IMR-90 (cell line): ENCODE measurements at regions not wholly inside any gene's neighbourhood (a gene's known extent, or its start where the extent isn't known, plus 50 kb on each side); places are given as distances from the start of the nearest gene placed in this dataset.

Experiments
- ATAC-seq: fragments of 200-7000 bp; cut with Tn5 transposase; 2 replicates; pipeline ENCODE4 v1.9.1; 2020; ENCODE audit warnings: low read depth, mild to moderate bottlenecking, moderate library complexity
- BruUV-seq: library from RNA; stranded (reverse); fragments of 400-500 nt; replicated peaks from 2 replicates; lab custom pipeline; 2021; lab: Mats Ljungman, UMichigan
- CTCF ChIA-PET: fragments of 300-600 bp; formaldehyde crosslinking; extraction: SDS; loops from one replicate; lab custom pipeline; 2021; ENCODE audit warnings: antibody characterized with exemption; lab: Yijun Ruan, JAX
- POLR2A ChIA-PET: fragments of 300-600 bp; sonication (Branson Sonifier 250); formaldehyde crosslinking; loops from one replicate; lab custom pipeline; 2022; ENCODE audit warnings: antibody characterized with exemption; ENCODE audit not compliant: unreplicated experiment; lab: Charles Lee
- DNase-seq: peaks from one replicate; pipeline ENCODE4 v3.0.0; 2013
- H2AFZ ChIP-seq: replicated peaks from 2 replicates; pipeline ENCODE3; 2013; ENCODE audit warnings: low read length, mild to moderate bottlenecking; ENCODE audit not compliant: poor library complexity
- H2AK5ac ChIP-seq: 2 replicates; pipeline ENCODE4 v1.6.1; 2013; ENCODE audit warnings: low read depth, low read length, inconsistent platforms
- H2AK9ac ChIP-seq: replicated peaks from 2 replicates; pipeline ENCODE3; 2013; ENCODE audit warnings: mild to moderate bottlenecking, low read depth, low read length, moderate library complexity; ENCODE audit not compliant: poor library complexity
- H2BK120ac ChIP-seq: 2 replicates; pipeline ENCODE4 v1.6.1; 2013; ENCODE audit warnings: low read depth, low read length, inconsistent platforms
- H2BK15ac ChIP-seq: 3 replicates; pipeline ENCODE4 v1.6.1; 2013; ENCODE audit warnings: low read depth, low read length, inconsistent platforms
- H2BK20ac ChIP-seq: 2 replicates; pipeline ENCODE4 v1.6.1; 2013; ENCODE audit warnings: low read depth, mild to moderate bottlenecking, inconsistent platforms, low read length, moderate library complexity
- H2BK5ac ChIP-seq: 2 replicates; pipeline ENCODE4 v1.6.1; 2013; ENCODE audit warnings: mild to moderate bottlenecking, low read depth, low read length, inconsistent platforms; ENCODE audit not compliant: poor library complexity, severe bottlenecking
- H3K14ac ChIP-seq: replicated peaks from 2 replicates; pipeline ENCODE4 v1.6.1; 2013; ENCODE audit warnings: low read depth, low read length, inconsistent platforms
- H3K18ac ChIP-seq: 2 replicates; pipeline ENCODE4 v1.6.1; 2013; ENCODE audit warnings: low read depth, low read length, control low read depth
- H3K23ac ChIP-seq: 2 replicates; pipeline ENCODE4 v1.6.1; 2013; ENCODE audit warnings: low read depth, low read length, inconsistent platforms
- H3K27ac ChIP-seq: 2 replicates; pipeline ENCODE4 v1.5.1; 2013; ENCODE audit warnings: mild to moderate bottlenecking, control low read depth, low read length; ENCODE audit not compliant: insufficient read depth
- H3K27me3 ChIP-seq: 2 replicates; pipeline ENCODE4 v1.6.1; 2013; ENCODE audit warnings: low read length; ENCODE audit not compliant: control insufficient read depth, insufficient read depth
- H3K36me3 ChIP-seq: 2 replicates; pipeline ENCODE4 v1.6.1; 2013; ENCODE audit warnings: low read length, mixed read lengths; ENCODE audit not compliant: control insufficient read depth, insufficient read depth
- H3K4ac ChIP-seq: 2 replicates; pipeline ENCODE4 v1.6.1; 2013; ENCODE audit warnings: low read depth, low read length, inconsistent platforms
- H3K4me1 ChIP-seq: 2 replicates; pipeline ENCODE4 v1.6.1; 2013; ENCODE audit warnings: low read length, mixed read lengths; ENCODE audit not compliant: control insufficient read depth, insufficient read depth
- H3K4me2 ChIP-seq: 2 replicates; pipeline ENCODE4 v1.6.1; 2013; ENCODE audit warnings: low read depth, mild to moderate bottlenecking, control low read depth, low read length, moderate library complexity
- H3K4me3 ChIP-seq: 2 replicates; pipeline ENCODE4 v1.5.1; 2013; ENCODE audit warnings: low read depth, mild to moderate bottlenecking, control low read depth, low read length, moderate library complexity; ENCODE audit not compliant: insufficient read depth
- H3K56ac ChIP-seq: 2 replicates; pipeline ENCODE4 v1.6.1; 2013; ENCODE audit warnings: low read length, inconsistent platforms; ENCODE audit not compliant: insufficient read depth; ENCODE audit errors: extremely low read depth
- H3K79me1 ChIP-seq, 2 experiments: 2 replicates each; pipeline ENCODE4 v1.6.1; 2013; ENCODE audit warnings: low read length in 2 of 2, inconsistent platforms in 1 of 2, low read depth in 1 of 2
- H3K9ac ChIP-seq: 2 replicates; pipeline ENCODE4 v1.6.1; 2013; ENCODE audit warnings: low read depth, low read length, control low read depth
- H3K9me1 ChIP-seq: 2 replicates; pipeline ENCODE4 v1.6.1; 2013; ENCODE audit warnings: low read length, inconsistent platforms; ENCODE audit not compliant: insufficient read depth
- H3K9me3 ChIP-seq: 2 replicates; pipeline ENCODE4 v1.6.1; 2013; ENCODE audit warnings: low read length; ENCODE audit not compliant: control insufficient read depth, insufficient read depth
- H4K20me1 ChIP-seq: 2 replicates; pipeline ENCODE4 v1.6.1; 2013; ENCODE audit warnings: low read length, inconsistent platforms; ENCODE audit not compliant: insufficient read depth
- H4K5ac ChIP-seq: 2 replicates; pipeline ENCODE4 v1.6.1; 2013; ENCODE audit warnings: mild to moderate bottlenecking, low read depth, low read length, control low read depth
- H4K8ac ChIP-seq, 2 experiments: 2 replicates each; pipeline ENCODE4 v1.6.1; 2013; ENCODE audit warnings: low read depth in 2 of 2, low read length in 2 of 2, control low read depth in 1 of 2, inconsistent platforms in 1 of 2
- H4K91ac ChIP-seq: 2 replicates; pipeline ENCODE4 v1.6.1; 2013; ENCODE audit warnings: low read depth, low read length, inconsistent platforms; ENCODE audit not compliant: insufficient read depth
- BHLHE40 ChIP-seq: fragments of 150-350 bp; IDR thresholded peaks from 2 replicates; pipeline ENCODE4 v1.6.1; 2016; ENCODE audit warnings: mild to moderate bottlenecking, low read depth, low read length
- CEBPB ChIP-seq: IDR thresholded peaks from 2 replicates; pipeline ENCODE4 v1.6.1; 2012; ENCODE audit warnings: low read depth, low read length, improper control_type of control experiment
- MAZ ChIP-seq: IDR thresholded peaks from 2 replicates; pipeline ENCODE4 v1.6.1; 2012; ENCODE audit warnings: low read depth, mild to moderate bottlenecking, low read length, improper control_type of control experiment, moderate library complexity, borderline replicate concordance
- WGBS, 2 experiments: methylation state at CpG; one replicate each; pipeline versions ENCODE4 v1.1.5 to v1.1.7; 2013; ENCODE audit warnings: missing lambda C conversion rate in 2 of 2; ENCODE audit not compliant: insufficient read length in 1 of 2; ENCODE audit errors: extremely low coverage in 2 of 2; 5-methylcytosine and 5-hydroxymethylcytosine counted together
- dilution Hi-C: fragments of 300-500 bp; cut with HindIII; formaldehyde crosslinking; loops from one replicate; pipeline ENCODE4 v1.14.3; 2018; ENCODE audit warnings: low sequenced_read_pairs; ENCODE audit not compliant: unreplicated experiment
- in situ Hi-C: fragments of 300-500 bp; cut with MboI; formaldehyde crosslinking; loops from 3 replicates; pipeline ENCODE4 v1.14.3; 2019; ENCODE audit warnings: low sequenced_read_pairs, inconsistent platforms, mixed read lengths
- intact Hi-C: fragments of 100-400 bp; cut with micrococcal nuclease; formaldehyde crosslinking; loops from 2 replicates; pipeline ENCODE4 v1.10.0; 2022

DNA sequence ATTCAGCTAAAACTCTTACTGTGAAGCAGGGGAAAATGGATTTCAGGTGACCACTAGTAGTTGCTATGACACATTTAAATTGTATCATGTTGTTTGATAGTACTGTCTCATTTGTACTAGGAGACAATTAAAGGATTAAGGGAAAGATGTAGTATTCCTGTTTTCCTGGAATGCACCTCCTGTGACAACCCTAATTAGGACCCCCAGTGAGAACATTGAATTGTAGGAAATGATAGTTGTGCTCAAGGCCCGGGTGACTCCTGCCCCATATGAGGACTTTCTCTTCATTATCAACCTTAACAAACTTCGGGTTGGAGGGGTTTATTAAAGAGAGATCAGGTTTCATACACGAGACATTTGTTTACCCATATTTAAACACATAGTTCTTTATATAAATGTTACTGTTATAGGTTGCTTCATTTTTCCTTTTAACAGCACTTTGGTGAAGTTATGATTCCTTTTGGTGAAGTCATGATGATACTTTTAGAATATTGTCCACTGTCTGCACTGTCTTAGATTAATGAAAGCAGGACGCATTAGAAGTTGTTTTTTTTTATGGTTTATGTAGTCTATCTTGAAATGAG, 392.6 kb upstream of the NAALADL2 start:
- H3K4me3 ChIP-seq = no peak overlapping the region
- peak; percentile 77 for DNase-seq
- in situ Hi-C loops (no loop called here), dilution Hi-C loops (no loop called here), intact Hi-C loops (no loop called here)
- H2BK15ac ChIP-seq = no peak overlapping the region
- no CpG with 5 or more reads among the region's 4 CpGs for WGBS, 2 experiments
- H3K27ac ChIP-seq = peak overlapping the region; percentile 67; the same call in 1 of the 2 replicates
- TF ChIP-seq CEBPB = peak; percentile 61
- peak; percentile 93 for TF ChIP-seq BHLHE40
- no peak for TF ChIP-seq MAZ
- peaks cover 0 to 5% of the 10 kb centered on the region in 2 experiments; a peak in 2 of 4 replicates for H3K79me1 ChIP-seq
- no peaks in the 10 kb centered on the region for H3K9me1 ChIP-seq
- peak overlapping the region in 1 of 2 experiments; percentile 62; a peak in 2 of 4 replicates for H4K8ac ChIP-seq
- no peak overlapping the region for H3K56ac ChIP-seq
- peak overlapping the region; percentile 90 for H4K5ac ChIP-seq
- POLR2A ChIA-PET = no interaction called here
- CTCF ChIA-PET = no interaction called here
- H3K4me1 ChIP-seq = peaks cover 5% of the 10 kb centered on the region
- peak overlapping the region; percentile 47; the same call in 1 of the 2 replicates for H2BK20ac ChIP-seq
- no peaks in the 10 kb centered on the region for H3K9me3 ChIP-seq
- no peak overlapping the region for H3K9ac ChIP-seq
- H4K20me1 ChIP-seq = no peaks in the 10 kb centered on the region
- no peak overlapping the region for H2BK120ac ChIP-seq
- no peak overlapping the region for H2AFZ ChIP-seq
- H3K4me2 ChIP-seq = peak overlapping the region; percentile 79
- H2AK5ac ChIP-seq = no peak overlapping the region
- no peaks in the 10 kb centered on the region for H3K27me3 ChIP-seq
- peak overlapping the region; percentile 88 for H3K18ac ChIP-seq
- no TSS peak for BruUV-seq
- H2AK9ac ChIP-seq = no peak overlapping the region
- H3K36me3 ChIP-seq = no peaks in the 10 kb centered on the region
- H4K91ac ChIP-seq = 0 out of 2 replicates have a peak overlapping the region, but pooled peaks have one; percentile 8
- peak; percentile 85 for ATAC-seq
- peak overlapping the region; percentile 91 for H2BK5ac ChIP-seq
- peak overlapping the region; percentile 42; the same call in 1 of the 2 replicates for H3K4ac ChIP-seq
- H3K14ac ChIP-seq = peak overlapping the region; percentile 43; the same call in 1 of the 2 replicates
- peak overlapping the region; percentile 11; the same call in 1 of the 2 replicates for H3K23ac ChIP-seq
